GM12875 (cell line): ENCODE measurements at regions not wholly inside any gene's neighbourhood (a gene's known extent, or its start where the extent isn't known, plus 50 kb on each side); places are given as distances from the start of the nearest gene placed in this dataset.

Source experiments
- H3K4me3 ChIP-seq: one replicate; pipeline ENCODE4 v1.5.1; 2011; ENCODE audit warnings: low read depth, low read length, control low read depth
- CTCF ChIP-seq: IDR thresholded peaks from 2 replicates; pipeline ENCODE4 v1.5.1; 2011; ENCODE audit warnings: low read depth, mild to moderate bottlenecking, control low read depth, inconsistent platforms, low read length, moderate library complexity, borderline replicate concordance; ENCODE audit not compliant: insufficient read depth

- H3K4me3 ChIP-seq, result no peak overlapping the region
- no peak for TF ChIP-seq CTCF
Measured at GRCh38 chr4:181745933-181746625, 497.1 kb upstream of the TENM3 start.

DNA sequence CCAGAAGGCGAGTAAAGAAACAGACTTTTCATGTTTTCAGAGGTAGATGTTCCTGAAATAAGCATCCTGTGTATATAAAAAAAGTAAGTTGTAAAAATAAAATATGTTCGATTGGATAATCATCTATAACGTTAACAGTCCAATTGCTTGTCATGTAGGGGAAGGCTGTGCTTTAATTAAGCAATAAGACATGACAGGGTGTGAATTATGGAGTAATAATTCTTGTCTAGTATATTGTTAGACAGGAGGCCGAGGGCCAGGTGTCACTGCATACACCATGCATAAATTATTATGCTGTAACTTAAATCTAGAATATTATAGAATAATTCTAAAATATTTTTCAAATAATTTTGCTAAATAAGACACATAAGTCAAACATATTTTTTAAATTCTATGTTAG is 494.6 kb upstream of the TENM3 start:
- no peak overlapping the region for H3K4me3 ChIP-seq
- TF ChIP-seq CTCF, result no peak

DNA sequence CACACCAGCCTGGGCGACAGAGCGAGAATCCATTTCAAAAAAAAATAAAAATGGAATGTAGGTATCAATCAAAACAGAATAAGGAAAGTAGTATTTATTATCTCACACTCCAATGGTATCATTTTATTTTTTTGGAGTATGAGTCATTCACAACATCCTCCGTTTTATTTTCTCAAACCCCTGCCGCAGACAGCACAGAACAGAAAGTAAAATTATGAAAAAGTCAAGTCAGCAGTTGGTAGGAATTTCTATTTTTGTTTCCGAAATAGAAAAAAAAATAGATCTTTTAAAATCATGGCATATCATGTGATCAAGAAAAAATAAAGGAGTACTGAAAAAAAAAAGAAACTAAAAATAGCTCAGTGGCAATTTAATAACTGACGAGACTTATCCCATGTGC is 490.7 kb upstream of the TENM3 start:
- TF ChIP-seq CTCF, result no peak
- H3K4me3 ChIP-seq, result no peak overlapping the region

DNA sequence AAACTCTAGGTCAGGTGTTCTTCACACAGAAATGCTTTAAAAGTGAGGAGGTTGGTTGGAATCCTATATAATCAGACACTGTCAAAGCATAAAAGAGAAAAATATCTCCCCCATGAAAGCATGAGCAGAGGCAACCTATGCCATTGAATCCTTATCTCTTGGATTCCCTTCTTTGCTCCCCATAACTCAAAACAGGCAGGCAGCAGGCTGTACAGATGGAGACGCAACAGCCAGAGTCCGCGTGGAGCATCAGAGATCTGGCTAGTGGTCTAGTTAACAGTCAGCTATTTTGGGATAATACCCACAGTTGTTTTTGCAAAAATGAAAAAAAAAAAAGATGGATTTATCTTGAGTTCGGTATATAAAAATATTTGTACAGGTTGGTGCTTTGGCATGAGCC is 490.0 kb upstream of the TENM3 start:
- no peak overlapping the region for H3K4me3 ChIP-seq

GRCh38 chr4:181755846-181756245 is 487.4 kb upstream of the TENM3 start:
- no peak overlapping the region for H3K4me3 ChIP-seq
- TF ChIP-seq CTCF, result no peak

More for the DNA sequence above, 490.0 kb upstream of the TENM3 start:
- no peak for TF ChIP-seq CTCF

DNA sequence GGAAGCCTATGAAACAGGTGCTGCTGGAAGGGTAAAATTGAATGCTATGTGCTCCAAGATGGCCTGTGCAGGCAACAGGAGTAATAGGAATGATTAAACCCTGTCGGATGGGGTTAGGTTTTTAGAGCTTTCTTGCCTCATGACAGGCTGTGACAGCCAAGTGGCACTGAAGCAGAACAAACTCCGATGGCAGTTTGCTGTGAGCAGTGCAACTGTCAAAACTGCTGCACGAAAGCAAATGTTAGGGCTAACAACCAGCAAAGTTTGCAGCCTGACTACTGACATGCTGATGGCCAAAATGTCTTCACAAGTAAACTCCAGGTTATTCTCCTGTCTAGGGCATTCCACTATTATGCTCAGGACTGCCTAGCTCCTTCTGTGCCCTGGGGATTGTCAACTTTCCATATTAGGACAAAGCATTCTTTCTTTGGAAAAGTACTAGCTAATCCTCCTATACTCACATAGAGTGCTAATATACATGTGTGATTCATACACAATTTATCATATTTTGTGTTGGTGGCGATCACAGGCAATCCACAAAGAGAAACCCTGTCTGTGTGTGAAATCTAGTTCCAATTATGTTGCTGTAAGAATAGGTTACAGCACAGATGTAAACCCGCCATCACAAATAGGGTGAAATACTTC is 486.6 kb upstream of the TENM3 start:
- TF ChIP-seq CTCF, result no peak
- H3K4me3 ChIP-seq, result no peak overlapping the region

DNA sequence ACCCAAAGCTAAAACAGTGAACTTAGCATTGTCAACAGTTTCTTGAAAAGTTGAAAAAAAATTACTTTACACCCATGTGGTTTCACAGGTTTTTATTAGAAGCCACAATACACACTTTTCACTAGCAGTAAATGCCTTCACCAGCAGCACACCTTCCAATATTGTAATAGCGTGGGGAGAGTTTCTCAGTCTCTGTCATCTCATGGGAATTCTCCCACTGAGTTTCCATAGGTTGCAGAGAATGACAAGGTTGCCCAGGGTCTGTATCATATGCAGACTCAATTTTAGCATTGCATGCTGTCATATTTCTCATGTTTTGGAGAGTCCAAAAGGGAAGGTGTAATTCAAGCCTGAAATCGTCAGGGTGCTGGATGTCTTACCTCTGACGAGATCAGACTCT is 486.1 kb upstream of the TENM3 start:
- no peak overlapping the region for H3K4me3 ChIP-seq

More for the DNA sequence above, 486.1 kb upstream of the TENM3 start:
- no peak for TF ChIP-seq CTCF
